OCI-LY1 (cell line): ENCODE measurements at regions not wholly inside any gene's neighbourhood (a gene's known extent, or its start where the extent isn't known, plus 50 kb on each side); places are given as distances from the start of the nearest gene placed in this dataset.

Experiments
- H2AFZ ChIP-seq: fragments of 200-600 bp; sonication (generic), shearing (Covaris generic); 2 replicates; pipeline ENCODE4 v1.6.0; 2014; ENCODE audit warnings: antibody characterized with exemption, mild to moderate bottlenecking, low read length
- H3F3A ChIP-seq: fragments of 200-600 bp; sonication (generic), shearing (Covaris generic); 2 replicates; pipeline ENCODE4 v1.6.0; 2014; ENCODE audit warnings: mild to moderate bottlenecking, antibody characterized with exemption, low read length, moderate library complexity; ENCODE audit not compliant: insufficient read depth
- H3K27ac ChIP-seq: fragments of 200-600 bp; sonication (generic); 2 replicates; pipeline ENCODE4 v1.5.1; 2014; ENCODE audit warnings: low read length, mixed run types, mild to moderate bottlenecking, low read depth; ENCODE audit not compliant: poor library complexity, severe bottlenecking
- H3K27me3 ChIP-seq: fragments of 200-600 bp; sonication (generic); 2 replicates; pipeline ENCODE4 v1.6.0; 2014; ENCODE audit warnings: antibody characterized with exemption, mild to moderate bottlenecking, low read length, moderate library complexity; ENCODE audit not compliant: insufficient read depth
- H3K36me3 ChIP-seq: fragments of 200-600 bp; sonication (generic); 2 replicates; pipeline ENCODE4 v1.6.1; 2014; ENCODE audit warnings: mild to moderate bottlenecking, antibody characterized with exemption, low read length, moderate library complexity, mixed read lengths; ENCODE audit not compliant: insufficient read depth
- H3K4me1 ChIP-seq: fragments of 200-600 bp; sonication (generic); 2 replicates; pipeline ENCODE4 v1.5.1; 2014; ENCODE audit warnings: mild to moderate bottlenecking, low read length, moderate library complexity; ENCODE audit not compliant: insufficient read depth, severe bottlenecking
- H3K4me2 ChIP-seq: fragments of 200-600 bp; sonication (generic), shearing (Covaris generic); 2 replicates; pipeline ENCODE4 v1.6.1; 2014; ENCODE audit warnings: low read length
- H3K4me3 ChIP-seq: fragments of 200-600 bp; sonication (generic); 2 replicates; pipeline ENCODE4 v1.5.1; 2014; ENCODE audit warnings: low read length, low read depth, mild to moderate bottlenecking, mixed read lengths; ENCODE audit not compliant: poor library complexity, severe bottlenecking
- H3K79me2 ChIP-seq: fragments of 200-600 bp; shearing (Covaris generic); 2 replicates; pipeline ENCODE4 v1.6.1; 2016; ENCODE audit warnings: mixed run types, low read length, mixed read lengths; ENCODE audit not compliant: insufficient read depth
- H3K9ac ChIP-seq: fragments of 200-600 bp; sonication (generic), shearing (Covaris generic); 2 replicates; pipeline ENCODE4 v1.6.1; 2014; ENCODE audit warnings: mild to moderate bottlenecking, low read length, mixed read lengths
- H3K9me2 ChIP-seq: fragments of 200-600 bp; sonication (generic), shearing (Covaris generic); 2 replicates; pipeline ENCODE4 v1.6.1; 2014; ENCODE audit warnings: low read depth, mild to moderate bottlenecking, low read length, mixed read lengths
- H3K9me3 ChIP-seq: fragments of 200-600 bp; shearing (Covaris generic); 2 replicates; pipeline ENCODE4 v1.6.1; 2014; ENCODE audit warnings: low read length, mixed read lengths
- H4K20me1 ChIP-seq: fragments of 200-600 bp; sonication (generic), shearing (Covaris generic); 2 replicates; pipeline ENCODE4 v1.6.0; 2016; ENCODE audit warnings: mild to moderate bottlenecking, low read length; ENCODE audit not compliant: insufficient read depth
- EZH2 ChIP-seq: fragments of 200-600 bp; sonication (generic), shearing (Covaris generic); IDR thresholded peaks from 2 replicates; pipeline ENCODE4 v1.8.0; 2017; ENCODE audit warnings: borderline replicate concordance, mixed run types, mild to moderate bottlenecking, antibody characterized with exemption, low read length, moderate library complexity, mixed read lengths
- TF ChIP-seq, protein P1 (sequence below): fragments of 200-600 bp; sonication (generic), shearing (Covaris generic); IDR thresholded peaks from 2 replicates; pipeline ENCODE4 v1.5.1; 2017; ENCODE audit warnings: mild to moderate bottlenecking, antibody characterized with exemption, low read length, moderate library complexity, mixed read lengths

DNA sequence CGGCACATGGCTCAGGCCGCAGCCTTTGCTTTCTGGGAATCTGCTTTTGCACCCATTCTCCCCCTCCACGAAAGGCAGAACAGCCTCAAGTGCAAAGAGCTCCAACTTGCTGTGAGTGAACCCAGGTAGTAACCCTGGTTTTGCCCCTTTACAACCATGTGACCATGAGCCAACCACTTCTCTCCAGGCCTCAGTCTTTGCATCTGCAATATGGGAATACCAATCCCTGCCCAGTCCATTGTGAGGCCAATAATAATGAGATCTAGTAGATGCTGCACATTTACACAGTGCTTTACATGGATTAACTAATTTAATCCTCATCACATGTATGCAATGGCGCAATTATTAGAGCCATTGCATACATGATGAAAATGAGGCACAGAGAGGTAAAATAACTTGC, 108.9 kb upstream of the MYL2 start:
- Histone ChIP-seq H3K4me3 (no peak overlapping the region), H3K9me2 (no peaks in the 10 kb centered on the region), H3K4me2 (no peak overlapping the region), H3K4me1 (no peaks in the 10 kb centered on the region), H3K27ac (no peak overlapping the region), H2AFZ (no peak overlapping the region), H3K9ac (no peak overlapping the region), H3F3A (no peaks in the 10 kb centered on the region), H3K79me2 (no peaks in the 10 kb centered on the region), H3K9me3 (no peaks in the 10 kb centered on the region), H4K20me1 (no peaks in the 10 kb centered on the region), H3K36me3 (no peaks in the 10 kb centered on the region), H3K27me3 (no peaks in the 10 kb centered on the region)
- TF ChIP-seq EZH2, result no peak
- TF ChIP-seq, protein P1, sequence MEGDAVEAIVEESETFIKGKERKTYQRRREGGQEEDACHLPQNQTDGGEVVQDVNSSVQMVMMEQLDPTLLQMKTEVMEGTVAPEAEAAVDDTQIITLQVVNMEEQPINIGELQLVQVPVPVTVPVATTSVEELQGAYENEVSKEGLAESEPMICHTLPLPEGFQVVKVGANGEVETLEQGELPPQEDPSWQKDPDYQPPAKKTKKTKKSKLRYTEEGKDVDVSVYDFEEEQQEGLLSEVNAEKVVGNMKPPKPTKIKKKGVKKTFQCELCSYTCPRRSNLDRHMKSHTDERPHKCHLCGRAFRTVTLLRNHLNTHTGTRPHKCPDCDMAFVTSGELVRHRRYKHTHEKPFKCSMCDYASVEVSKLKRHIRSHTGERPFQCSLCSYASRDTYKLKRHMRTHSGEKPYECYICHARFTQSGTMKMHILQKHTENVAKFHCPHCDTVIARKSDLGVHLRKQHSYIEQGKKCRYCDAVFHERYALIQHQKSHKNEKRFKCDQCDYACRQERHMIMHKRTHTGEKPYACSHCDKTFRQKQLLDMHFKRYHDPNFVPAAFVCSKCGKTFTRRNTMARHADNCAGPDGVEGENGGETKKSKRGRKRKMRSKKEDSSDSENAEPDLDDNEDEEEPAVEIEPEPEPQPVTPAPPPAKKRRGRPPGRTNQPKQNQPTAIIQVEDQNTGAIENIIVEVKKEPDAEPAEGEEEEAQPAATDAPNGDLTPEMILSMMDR, result no peak

DNA sequence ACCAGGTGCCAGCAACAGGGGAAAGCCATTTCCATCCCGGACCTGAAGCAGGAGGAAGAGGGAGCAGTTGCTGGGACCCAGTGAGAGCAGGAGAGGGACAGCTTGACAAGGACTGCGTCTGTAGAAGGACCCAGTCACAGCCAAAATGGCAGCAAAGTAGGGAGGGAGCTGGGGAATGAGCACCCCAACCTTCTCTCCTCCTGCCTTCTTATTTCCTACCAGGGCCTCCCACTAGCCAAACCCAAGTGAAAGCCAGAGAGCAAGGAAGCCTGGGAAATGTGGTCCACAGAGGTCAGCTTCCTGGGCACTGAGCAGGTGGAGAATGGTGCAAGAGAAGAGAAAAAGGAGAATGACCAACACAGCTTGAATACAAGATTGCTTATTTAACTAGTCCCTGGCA, 108.5 kb upstream of the MYL2 start:
- Histone ChIP-seq H3K4me2 (no peak overlapping the region), H3K4me3 (no peak overlapping the region), H3K27ac (no peak overlapping the region), H3K9ac (no peak overlapping the region), H3K79me2 (no peaks in the 10 kb centered on the region), H3K9me2 (no peaks in the 10 kb centered on the region), H2AFZ (no peak overlapping the region), H3K27me3 (no peaks in the 10 kb centered on the region), H3K36me3 (no peaks in the 10 kb centered on the region), H3K9me3 (no peaks in the 10 kb centered on the region), H3F3A (no peaks in the 10 kb centered on the region), H3K4me1 (no peaks in the 10 kb centered on the region), H4K20me1 (no peaks in the 10 kb centered on the region)
- TF ChIP-seq EZH2, result no peak
- TF ChIP-seq, protein P1, result no peak

DNA sequence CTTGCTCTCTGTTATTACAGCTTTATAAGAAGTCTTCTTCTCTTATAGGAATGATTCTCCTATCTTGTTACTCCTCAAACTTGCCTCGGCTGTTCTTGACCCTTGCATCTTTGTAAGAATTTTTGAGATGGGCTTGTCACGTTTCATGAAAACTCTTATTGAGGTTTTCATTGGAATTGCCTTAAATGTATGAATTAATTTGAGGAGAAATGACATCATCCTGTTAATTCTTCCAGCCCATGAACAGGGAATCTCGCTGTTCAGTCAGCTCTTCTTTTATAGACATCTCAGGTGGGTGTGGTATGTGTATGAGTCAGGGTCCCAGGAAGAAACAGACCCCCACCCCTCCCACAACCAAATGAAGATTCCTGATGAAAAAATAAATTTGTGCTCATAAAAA, 107.1 kb upstream of the MYL2 start:
- H3K9ac ChIP-seq, result no peak overlapping the region
- H3K4me1 ChIP-seq, result no peaks in the 10 kb centered on the region
- no peak overlapping the region for H3K4me2 ChIP-seq
- no peak overlapping the region for H3K4me3 ChIP-seq
- no peaks in the 10 kb centered on the region for H3F3A ChIP-seq
- no peak overlapping the region for H2AFZ ChIP-seq
- TF ChIP-seq EZH2, result no peak
- TF ChIP-seq, protein P1, result no peak
- no peaks in the 10 kb centered on the region for H3K79me2 ChIP-seq
- H3K27ac ChIP-seq, result no peak overlapping the region
- no peaks in the 10 kb centered on the region for H4K20me1 ChIP-seq
- H3K9me2 ChIP-seq, result no peaks in the 10 kb centered on the region
- H3K9me3 ChIP-seq, result no peaks in the 10 kb centered on the region
- H3K36me3 ChIP-seq, result no peaks in the 10 kb centered on the region
- no peaks in the 10 kb centered on the region for H3K27me3 ChIP-seq
